Neural progenitor cell (in vitro differentiated cells): ENCODE measurements at regions not wholly inside any gene's neighbourhood (a gene's known extent, or its start where the extent isn't known, plus 50 kb on each side); places are given as distances from the start of the nearest gene placed in this dataset.

Source experiments
- CTCF ChIP-seq: fragments of 200-600 bp; sonication (generic); IDR thresholded peaks from 2 replicates; pipeline ENCODE4 v1.5.1; 2017; ENCODE audit warnings: antibody characterized with exemption, mild to moderate bottlenecking
- EZH2 ChIP-seq: fragments of 200-600 bp; sonication (generic); IDR thresholded peaks from 2 replicates; pipeline ENCODE4 v1.6.1; 2017; ENCODE audit warnings: antibody characterized with exemption, mild to moderate bottlenecking, moderate library complexity

GRCh38 chr6:156010-156409, 136.3 kb upstream of the DUSP22 start:
- TF ChIP-seq CTCF (no peak), EZH2 (no peak)
